Activated CD8-positive, alpha-beta T cell treated with anti-CD3 and anti-CD28 coated beads, Interleukin-2, amount 10 ng/mL, durations not matched to agents 7 days and 5 days (primary cell): ENCODE measurements at regions not wholly inside any gene's neighbourhood (a gene's known extent, or its start where the extent isn't known, plus 50 kb on each side); places are given as distances from the start of the nearest gene placed in this dataset.

ENCODE experiments used
- ATAC-seq: fragments of 150-1000 bp; cut with Tn5 transposase; one replicate; pipeline ENCODE4 v1.10.0; 2021; ENCODE audit warnings: moderate library complexity
- CTCF ChIA-PET: fragments of 350-600 bp; sonication (Branson Sonifier 250); formaldehyde crosslinking; loops from one replicate; lab custom pipeline; 2021; ENCODE audit warnings: antibody characterized with exemption; lab: Charles Lee
- POLR2A ChIA-PET: fragments of 350-600 bp; sonication (Branson Sonifier 250); formaldehyde crosslinking; loops from one replicate; lab custom pipeline; 2021; ENCODE audit warnings: antibody characterized with exemption; lab: Charles Lee
- DNase-seq: peaks from one replicate; pipeline ENCODE4 v3.0.0-alpha.2; 2020
- H3K27ac Mint-ChIP-seq: one replicate; pipeline ENCODE4 v1.8.0; 2021; ENCODE audit warnings: mild to moderate bottlenecking, mixed read lengths
- H3K27me3 Mint-ChIP-seq: one replicate; pipeline ENCODE4 v1.8.0; 2021; ENCODE audit warnings: low read depth, mixed read lengths
- H3K36me3 Mint-ChIP-seq: one replicate; pipeline ENCODE4 v1.8.0; 2021; ENCODE audit warnings: low read depth, mixed read lengths
- H3K4me1 Mint-ChIP-seq: one replicate; pipeline ENCODE4 v1.8.0; 2021; ENCODE audit warnings: low read depth, mixed read lengths
- H3K4me3 Mint-ChIP-seq: one replicate; pipeline ENCODE4 v1.8.0; 2021; ENCODE audit warnings: mild to moderate bottlenecking, mixed read lengths
- H3K9me3 Mint-ChIP-seq: one replicate; pipeline ENCODE4 v1.8.0; 2022; ENCODE audit warnings: mixed read lengths; ENCODE audit not compliant: insufficient read depth

GRCh38 chr5:117084067-117084466 is 509.4 kb upstream of the SEMA6A start:
- ChIA-PET CTCF (no interaction called here), POLR2A (no interaction called here)
- Mint-ChIP-seq H3K4me1 (no peaks in the 10 kb centered on the region), H3K9me3 (no peaks in the 10 kb centered on the region), H3K36me3 (no peaks in the 10 kb centered on the region), H3K27ac (no peak overlapping the region), H3K4me3 (no peak overlapping the region), H3K27me3 (no peaks in the 10 kb centered on the region)
- ATAC-seq: no peak
- DNase-seq: no peak

GRCh38 chr5:117082977-117083376 is 508.4 kb upstream of the SEMA6A start:
- no peak overlapping the region for H3K4me3 Mint-ChIP-seq
- H3K27me3 Mint-ChIP-seq: no peaks in the 10 kb centered on the region
- no peak overlapping the region for H3K27ac Mint-ChIP-seq
- no peaks in the 10 kb centered on the region for H3K4me1 Mint-ChIP-seq
- no peak for ATAC-seq
- no peak for DNase-seq
- ChIA-PET POLR2A (no interaction called here), CTCF (no interaction called here)
- no peaks in the 10 kb centered on the region for H3K9me3 Mint-ChIP-seq
- no peaks in the 10 kb centered on the region for H3K36me3 Mint-ChIP-seq

GRCh38 chr5:117077142-117077541 is 502.5 kb upstream of the SEMA6A start:
- no peaks in the 10 kb centered on the region for H3K4me1 Mint-ChIP-seq
- no peaks in the 10 kb centered on the region for H3K36me3 Mint-ChIP-seq
- ATAC-seq (no peak), DNase-seq (no peak)
- ChIA-PET POLR2A (no interaction called here), CTCF (interaction anchor here (0.6 kb wide), 1 partner anchor 1331 kb away, joined by 4 read pairs; no protein-coding TSS in a partner anchor)
- no peak overlapping the region for H3K4me3 Mint-ChIP-seq
- no peak overlapping the region for H3K27ac Mint-ChIP-seq
- no peaks in the 10 kb centered on the region for H3K27me3 Mint-ChIP-seq
- H3K9me3 Mint-ChIP-seq: no peaks in the 10 kb centered on the region

GRCh38 chr5:117072439-117072838 is 497.8 kb upstream of the SEMA6A start:
- ChIA-PET CTCF (no interaction called here), POLR2A (no interaction called here)
- Mint-ChIP-seq H3K9me3 (no peaks in the 10 kb centered on the region), H3K27me3 (no peaks in the 10 kb centered on the region), H3K27ac (no peak overlapping the region), H3K4me3 (no peak overlapping the region), H3K4me1 (no peaks in the 10 kb centered on the region), H3K36me3 (no peaks in the 10 kb centered on the region)
- DNase-seq: no peak
- ATAC-seq: no peak

DNA sequence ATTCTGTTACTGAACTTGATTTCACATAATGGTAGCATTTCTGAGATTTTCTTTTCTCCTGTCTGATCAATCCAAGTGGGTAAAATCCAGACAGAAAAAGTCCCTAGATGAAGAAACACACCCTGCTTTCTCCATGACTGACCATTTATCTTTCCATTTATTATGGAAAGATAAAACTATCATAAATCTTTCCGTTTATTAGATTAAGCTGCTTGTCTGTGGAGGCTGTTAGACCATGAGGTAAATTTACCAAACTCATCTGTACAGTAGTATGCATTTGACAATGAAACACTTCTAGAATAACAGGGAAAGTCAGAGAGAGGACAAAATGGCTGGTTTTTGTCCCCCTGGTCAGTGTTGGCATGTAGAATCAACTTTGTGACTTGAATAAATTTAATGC is 491.2 kb upstream of the SEMA6A start:
- no peak for ATAC-seq
- no peak overlapping the region for H3K27ac Mint-ChIP-seq
- POLR2A ChIA-PET: no interaction called here

DNA sequence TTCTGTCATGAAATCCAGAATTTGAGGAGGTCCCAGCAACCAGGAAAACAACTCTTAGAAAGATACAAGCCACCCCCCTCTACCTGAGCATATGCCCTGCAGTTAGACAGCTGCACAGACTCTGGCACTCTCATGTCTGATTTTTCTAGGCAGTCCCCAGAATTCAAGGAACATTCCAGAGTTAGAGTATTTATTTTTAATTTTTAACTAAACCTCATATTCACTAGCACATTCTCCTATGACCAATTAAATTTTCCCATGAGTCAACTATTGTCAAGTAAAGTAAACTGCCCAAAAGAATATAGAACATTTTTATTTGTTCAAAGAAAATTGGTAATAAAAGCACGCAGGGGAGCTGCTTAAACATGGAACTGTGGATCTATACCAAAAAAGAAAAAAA is 490.5 kb upstream of the SEMA6A start:
- no peak overlapping the region for H3K27ac Mint-ChIP-seq
- no peaks in the 10 kb centered on the region for H3K36me3 Mint-ChIP-seq
- ChIA-PET CTCF (no interaction called here), POLR2A (no interaction called here)
- H3K4me1 Mint-ChIP-seq: no peaks in the 10 kb centered on the region
- DNase-seq (no peak), ATAC-seq (no peak)
- H3K4me3 Mint-ChIP-seq: no peak overlapping the region
- H3K9me3 Mint-ChIP-seq: no peaks in the 10 kb centered on the region
- H3K27me3 Mint-ChIP-seq: no peaks in the 10 kb centered on the region

More for the DNA sequence above, 491.2 kb upstream of the SEMA6A start:
- no peak overlapping the region for H3K4me3 Mint-ChIP-seq
- no peaks in the 10 kb centered on the region for H3K27me3 Mint-ChIP-seq
- no peaks in the 10 kb centered on the region for H3K36me3 Mint-ChIP-seq
- no peaks in the 10 kb centered on the region for H3K4me1 Mint-ChIP-seq
- DNase-seq: no peak
- no peaks in the 10 kb centered on the region for H3K9me3 Mint-ChIP-seq
- CTCF ChIA-PET: no interaction called here

DNA sequence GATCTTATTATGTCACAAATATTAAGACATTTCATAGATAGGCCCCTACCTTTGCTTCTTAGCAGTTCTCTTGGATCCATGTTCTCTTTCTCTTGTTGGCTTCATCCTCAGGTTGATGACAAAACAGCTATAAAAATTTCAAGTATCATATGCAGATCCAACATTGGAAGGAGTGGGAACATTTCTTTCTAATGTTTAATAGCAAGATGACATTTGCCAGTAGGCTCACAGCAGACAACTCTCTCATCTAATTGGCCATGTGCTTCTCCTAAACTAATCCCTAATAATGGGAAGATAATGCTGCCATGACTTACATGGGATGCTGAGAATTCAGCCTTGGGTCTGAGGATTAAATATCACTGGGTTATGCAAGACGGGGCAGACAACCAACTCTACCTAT is 485.5 kb upstream of the SEMA6A start:
- Mint-ChIP-seq H3K27ac (no peak overlapping the region), H3K36me3 (no peaks in the 10 kb centered on the region), H3K4me1 (no peaks in the 10 kb centered on the region), H3K4me3 (no peak overlapping the region), H3K9me3 (no peaks in the 10 kb centered on the region), H3K27me3 (no peaks in the 10 kb centered on the region)
- DNase-seq (no peak), ATAC-seq (no peak)
- ChIA-PET CTCF (no interaction called here), POLR2A (no interaction called here)

- Mint-ChIP-seq H3K4me1 (no peaks in the 10 kb centered on the region), H3K27ac (no peak overlapping the region), H3K36me3 (no peaks in the 10 kb centered on the region), H3K9me3 (no peaks in the 10 kb centered on the region), H3K4me3 (no peak overlapping the region), H3K27me3 (no peaks in the 10 kb centered on the region)
- DNase-seq: no peak
- ChIA-PET POLR2A (no interaction called here), CTCF (no interaction called here)
- ATAC-seq: no peak
Observed at GRCh38 chr5:117058740-117059139, 484.1 kb upstream of the SEMA6A start.

- Mint-ChIP-seq H3K27me3 (no peaks in the 10 kb centered on the region), H3K36me3 (no peaks in the 10 kb centered on the region), H3K4me1 (no peaks in the 10 kb centered on the region), H3K27ac (no peak overlapping the region), H3K4me3 (no peak overlapping the region), H3K9me3 (no peaks in the 10 kb centered on the region)
- POLR2A ChIA-PET: no interaction called here
- CTCF ChIA-PET: no interaction called here
- ATAC-seq: no peak
- DNase-seq: no peak
Observed at GRCh38 chr5:117055517-117055916, 480.9 kb upstream of the SEMA6A start.

DNA sequence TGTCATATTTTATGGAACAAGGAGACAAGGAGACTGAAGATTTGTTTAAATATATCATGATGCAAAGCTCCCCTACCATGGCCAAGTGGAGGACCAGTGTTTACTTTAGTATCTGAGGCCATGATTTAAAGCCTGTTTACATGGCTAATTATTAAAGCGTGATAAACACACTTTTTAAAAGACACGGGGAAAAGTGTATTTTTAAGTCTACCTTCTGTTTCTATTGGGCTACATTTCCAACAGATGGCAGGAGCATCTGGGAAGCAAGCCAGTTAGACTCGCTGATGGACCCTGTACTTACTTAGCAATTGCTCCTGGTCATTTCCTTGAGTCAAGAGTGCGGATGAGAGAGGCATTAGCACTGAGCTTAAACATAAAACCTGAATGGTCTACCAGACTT is 480.3 kb upstream of the SEMA6A start:
- CTCF ChIA-PET: no interaction called here
- Mint-ChIP-seq H3K4me1 (no peaks in the 10 kb centered on the region), H3K36me3 (no peaks in the 10 kb centered on the region)

GRCh38 chr5:117054141-117054540 is 479.5 kb upstream of the SEMA6A start:
- no peaks in the 10 kb centered on the region for H3K9me3 Mint-ChIP-seq
- no peak for DNase-seq
- CTCF ChIA-PET: no interaction called here
- no peak overlapping the region for H3K4me3 Mint-ChIP-seq
- POLR2A ChIA-PET: no interaction called here
- H3K27ac Mint-ChIP-seq: no peak overlapping the region
- H3K4me1 Mint-ChIP-seq: no peaks in the 10 kb centered on the region
- no peaks in the 10 kb centered on the region for H3K27me3 Mint-ChIP-seq
- ATAC-seq: no peak
- H3K36me3 Mint-ChIP-seq: no peaks in the 10 kb centered on the region

More for the DNA sequence above, 480.3 kb upstream of the SEMA6A start:
- Mint-ChIP-seq H3K27me3 (no peaks in the 10 kb centered on the region), H3K9me3 (no peaks in the 10 kb centered on the region), H3K4me3 (no peak overlapping the region), H3K27ac (no peak overlapping the region)
- POLR2A ChIA-PET: no interaction called here
- DNase-seq (no peak), ATAC-seq (no peak)

GRCh38 chr5:117041926-117042595 is 467.4 kb upstream of the SEMA6A start:
- no peaks in the 10 kb centered on the region for H3K4me1 Mint-ChIP-seq
- DNase-seq: no peak
- no peak overlapping the region for H3K4me3 Mint-ChIP-seq
- no peak overlapping the region for H3K27ac Mint-ChIP-seq
- ATAC-seq: no peak
- H3K36me3 Mint-ChIP-seq: no peaks in the 10 kb centered on the region
- H3K27me3 Mint-ChIP-seq: no peaks in the 10 kb centered on the region
- POLR2A ChIA-PET: no interaction called here
- CTCF ChIA-PET: no interaction called here
- H3K9me3 Mint-ChIP-seq: no peaks in the 10 kb centered on the region

- ATAC-seq: no peak
- CTCF ChIA-PET: no interaction called here
- Mint-ChIP-seq H3K27ac (no peak overlapping the region), H3K27me3 (no peaks in the 10 kb centered on the region), H3K36me3 (no peaks in the 10 kb centered on the region), H3K9me3 (no peaks in the 10 kb centered on the region), H3K4me3 (no peak overlapping the region), H3K4me1 (no peaks in the 10 kb centered on the region)
- DNase-seq: no peak
- POLR2A ChIA-PET: no interaction called here
Observed at GRCh38 chr5:117039035-117039434, 464.4 kb upstream of the SEMA6A start.
